Stimulated activated CD8-positive, alpha-beta memory T cell treated with anti-CD3 and anti-CD28 coated beads, Interleukin-2, amount 100 ng/mL, for 1 hour (primary cell): ENCODE measurements at regions not wholly inside any gene's neighbourhood (a gene's known extent, or its start where the extent isn't known, plus 50 kb on each side); places are given as distances from the start of the nearest gene placed in this dataset.
"Not testable (repeated sequence)": the region's sequence is repeated elsewhere in the genome, so short reads cannot be mapped to it uniquely, and the experiment has no call there.

ENCODE experiments used
- DNase-seq, 2 donors: peaks; one replicate each; pipeline ENCODE4 v3.0.0-alpha.2; 2020; ENCODE audit warnings: low read depth in 2 of 2

- no peak for DNase-seq
Observed at GRCh38 chr9:126170286-126170823, 156.3 kb upstream of the MVB12B start.

- no peak for DNase-seq
Observed at GRCh38 chr9:126171641-126172040, 155.0 kb upstream of the MVB12B start.

- DNase-seq = no peak
Observed at GRCh38 chr9:126173401-126173800, 153.2 kb upstream of the MVB12B start.

GRCh38 chr9:126173929-126174328 lies 152.7 kb upstream of the MVB12B start:
- DNase-seq = no peak

GRCh38 chr9:126183266-126183665 lies 143.4 kb upstream of the MVB12B start:
- DNase-seq = no peak

- DNase-seq = not testable (repeated sequence)
Observed at GRCh38 chr9:126190994-126191393, 135.6 kb upstream of the MVB12B start.

- DNase-seq = no peak
Observed at GRCh38 chr9:126198854-126199253, 127.8 kb upstream of the MVB12B start.

GRCh38 chr9:126203313-126203712 lies 123.3 kb upstream of the MVB12B start:
- no peak for DNase-seq

- no peak for DNase-seq
Observed at GRCh38 chr9:126204197-126204596, 122.4 kb upstream of the MVB12B start.

- DNase-seq = no peak
Observed at GRCh38 chr9:126204708-126205225, 121.9 kb upstream of the MVB12B start.

- DNase-seq = no peak
Observed at GRCh38 chr9:126205265-126205664, 121.4 kb upstream of the MVB12B start.

- no peak for DNase-seq
Observed at GRCh38 chr9:126205845-126206498, 120.7 kb upstream of the MVB12B start.

- DNase-seq = no peak
Observed at GRCh38 chr9:126207256-126207655, 119.4 kb upstream of the MVB12B start.

GRCh38 chr9:126208216-126208758 lies 118.3 kb upstream of the MVB12B start:
- no peak for DNase-seq

GRCh38 chr9:126211441-126212074 lies 115.1 kb upstream of the MVB12B start:
- no peak for DNase-seq

GRCh38 chr9:126215486-126215885 lies 111.1 kb upstream of the MVB12B start:
- DNase-seq = no peak

- no peak for DNase-seq
Observed at GRCh38 chr9:126216826-126217225, 109.8 kb upstream of the MVB12B start.

- no peak for DNase-seq
Observed at GRCh38 chr9:126217250-126217653, 109.4 kb upstream of the MVB12B start.

GRCh38 chr9:126217797-126218196 lies 108.8 kb upstream of the MVB12B start:
- DNase-seq = no peak

GRCh38 chr9:126218359-126219125 lies 108.1 kb upstream of the MVB12B start:
- DNase-seq = no peak

- DNase-seq = no peak
Observed at GRCh38 chr9:126219166-126219565, 107.5 kb upstream of the MVB12B start.

GRCh38 chr9:126219648-126220063 lies 107.0 kb upstream of the MVB12B start:
- no peak for DNase-seq
